ENCODE measurements at regions not wholly inside any gene's neighbourhood (a gene's known extent, or its start where the extent isn't known, plus 50 kb on each side); places are given as distances from the start of the nearest gene placed in this dataset.

DNA sequence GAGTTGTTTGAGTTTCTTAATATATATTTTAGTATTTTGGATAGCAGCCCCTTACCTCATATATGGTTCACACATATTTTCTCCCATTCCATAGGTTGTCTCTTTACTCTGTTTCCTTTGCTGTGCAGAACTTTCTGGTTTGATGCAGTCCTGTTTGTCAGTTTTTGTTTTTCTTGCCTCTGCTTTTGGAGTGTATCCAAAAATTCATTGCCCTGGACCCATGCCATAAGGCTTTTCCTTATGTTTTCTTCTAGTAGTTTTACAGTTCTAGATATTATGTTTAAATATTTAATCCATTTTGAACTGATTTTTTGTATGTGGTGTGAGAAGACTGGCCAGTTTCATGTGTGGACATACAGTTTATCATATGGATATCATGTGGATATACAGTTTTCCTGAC lies 58.5 kb upstream of the NUDT6 start:
- no peaks in the 10 kb centered on the region for H3K4me1 ChIP-seq
- intact Hi-C loops (cut with DNase I), result no loop called here
- peaks cover 7 to 36% (median 27%) of the 10 kb centered on the region in 4 donors for H3K36me3 ChIP-seq
- H3K27ac ChIP-seq (replicated peaks in 1 of 4), result no peak overlapping the region
- no peaks in the 10 kb centered on the region for H3K27me3 ChIP-seq
- H3K9me3 ChIP-seq, result no peaks in the 10 kb centered on the region
- H3K4me3 ChIP-seq, result no peak overlapping the region
- DNase-seq (ENCODE audit: extremely low spot score), result no peak
- TF ChIP-seq POLR2AphosphoS5 (IDR thresholded peaks at IDR 0.05), result no peak
- TF ChIP-seq EP300 (IDR thresholded peaks at IDR 0.05), result no peak
- TF ChIP-seq, protein P1, sequence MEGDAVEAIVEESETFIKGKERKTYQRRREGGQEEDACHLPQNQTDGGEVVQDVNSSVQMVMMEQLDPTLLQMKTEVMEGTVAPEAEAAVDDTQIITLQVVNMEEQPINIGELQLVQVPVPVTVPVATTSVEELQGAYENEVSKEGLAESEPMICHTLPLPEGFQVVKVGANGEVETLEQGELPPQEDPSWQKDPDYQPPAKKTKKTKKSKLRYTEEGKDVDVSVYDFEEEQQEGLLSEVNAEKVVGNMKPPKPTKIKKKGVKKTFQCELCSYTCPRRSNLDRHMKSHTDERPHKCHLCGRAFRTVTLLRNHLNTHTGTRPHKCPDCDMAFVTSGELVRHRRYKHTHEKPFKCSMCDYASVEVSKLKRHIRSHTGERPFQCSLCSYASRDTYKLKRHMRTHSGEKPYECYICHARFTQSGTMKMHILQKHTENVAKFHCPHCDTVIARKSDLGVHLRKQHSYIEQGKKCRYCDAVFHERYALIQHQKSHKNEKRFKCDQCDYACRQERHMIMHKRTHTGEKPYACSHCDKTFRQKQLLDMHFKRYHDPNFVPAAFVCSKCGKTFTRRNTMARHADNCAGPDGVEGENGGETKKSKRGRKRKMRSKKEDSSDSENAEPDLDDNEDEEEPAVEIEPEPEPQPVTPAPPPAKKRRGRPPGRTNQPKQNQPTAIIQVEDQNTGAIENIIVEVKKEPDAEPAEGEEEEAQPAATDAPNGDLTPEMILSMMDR (IDR thresholded peaks at IDR 0.05), result no peak
- no peak for TF ChIP-seq POLR2A (IDR thresholded peaks at IDR 0.05; ENCODE audit: low read depth)

DNA sequence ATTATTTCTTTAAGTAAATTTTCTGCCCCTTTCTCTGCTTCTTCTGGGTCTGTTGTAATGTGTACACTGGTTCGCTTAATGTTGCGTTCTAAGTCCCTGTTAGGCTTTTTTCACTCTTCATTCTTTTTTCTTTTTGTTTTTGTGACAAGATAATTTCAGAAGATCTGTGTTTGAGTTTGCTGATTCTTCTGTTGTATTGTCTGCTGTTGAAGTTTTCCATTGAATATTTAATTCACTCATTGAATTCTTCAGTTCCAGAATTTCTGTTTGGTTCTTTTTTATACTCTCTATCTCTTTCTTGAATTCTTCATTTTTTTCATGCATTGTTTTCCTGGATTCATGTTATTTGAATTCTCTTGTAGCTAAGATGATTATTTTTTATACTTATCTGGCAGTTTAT lies 66.3 kb upstream of the NUDT6 start:
- H3K4me3 ChIP-seq, result no peak overlapping the region

DNA sequence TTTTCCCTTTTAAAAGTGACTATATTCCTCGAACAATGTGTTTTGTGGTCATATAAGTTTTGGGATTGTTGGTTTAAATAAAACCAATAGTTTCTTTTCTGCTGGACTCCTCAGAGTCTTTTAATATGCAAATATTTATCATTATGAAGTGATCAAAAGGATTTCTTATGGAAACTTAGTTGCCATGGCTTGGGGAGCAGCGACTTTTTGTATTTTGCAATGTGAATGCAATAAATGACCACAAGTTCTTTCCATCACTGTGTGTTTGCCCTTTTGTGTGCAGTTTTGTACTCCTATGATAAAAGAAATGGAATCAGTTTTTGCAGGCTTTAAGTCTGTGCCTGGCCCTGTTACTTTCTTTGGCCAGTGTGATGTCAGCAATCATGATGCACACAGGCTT lies 68.5 kb upstream of the NUDT6 start:
- TF ChIP-seq EP300 (IDR thresholded peaks at IDR 0.05) (no peak), POLR2A (IDR thresholded peaks at IDR 0.05; ENCODE audit: low read depth) (no peak), POLR2AphosphoS5 (IDR thresholded peaks at IDR 0.05) (no peak)
- TF ChIP-seq, protein P1 (IDR thresholded peaks at IDR 0.05), result no peak
- Histone ChIP-seq H3K36me3 (peaks cover 0 to 14% (median 10%) of the 10 kb centered on the region in 4 donors), H3K4me1 (peaks cover 9 to 14% (median 11%) of the 10 kb centered on the region in 4 donors), H3K9me3 (peaks cover 0 to 31% (median 26%) of the 10 kb centered on the region in 4 donors), H3K4me3 (no peak overlapping the region), H3K27ac (replicated peaks in 1 of 4) (no peak overlapping the region), H3K27me3 (no peaks in the 10 kb centered on the region)
- no peak for DNase-seq (ENCODE audit: extremely low spot score)
- WGBS, result 93% methylated on average over 2 of the region's 2 CpGs
- intact Hi-C loops (cut with DNase I), result no loop called here

More for the DNA sequence above, 66.3 kb upstream of the NUDT6 start:
- Histone ChIP-seq H3K4me1 (peaks cover 9 to 14% (median 11%) of the 10 kb centered on the region in 4 donors), H3K27me3 (no peaks in the 10 kb centered on the region), H3K9me3 (peaks cover 0 to 31% (median 26%) of the 10 kb centered on the region in 4 donors), H3K36me3 (peaks cover 0 to 14% (median 10%) of the 10 kb centered on the region in 4 donors), H3K27ac (replicated peaks in 1 of 4) (no peak overlapping the region)
- intact Hi-C loops (cut with DNase I), result no loop called here
- no peak for TF ChIP-seq POLR2AphosphoS5 (IDR thresholded peaks at IDR 0.05)
- TF ChIP-seq, protein P1 (IDR thresholded peaks at IDR 0.05), result no peak
- no peak for DNase-seq (ENCODE audit: extremely low spot score)
- WGBS, result 100% methylated on average over 2 of the region's 2 CpGs

DNA sequence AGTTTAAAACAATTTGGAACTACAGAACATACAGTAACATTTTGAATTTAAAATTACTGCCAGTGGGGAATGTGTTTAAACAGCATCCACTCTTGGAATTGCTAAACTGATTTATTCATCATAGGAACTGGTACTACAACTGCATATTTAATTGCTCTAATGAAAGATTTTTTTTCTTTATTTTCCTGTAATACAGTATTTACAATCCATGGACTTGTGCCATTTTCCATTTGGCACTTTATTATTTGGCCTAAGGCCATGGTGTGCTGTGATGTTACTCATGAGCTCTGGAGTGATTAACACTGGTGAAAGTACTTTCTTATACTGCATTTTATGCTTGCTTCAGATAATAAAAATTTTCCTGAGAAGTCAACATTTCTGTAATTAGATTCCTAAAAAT lies 69.7 kb upstream of the NUDT6 start:
- no peaks in the 10 kb centered on the region for H3K27me3 ChIP-seq
- TF ChIP-seq EP300 (IDR thresholded peaks at IDR 0.05), result no peak
- TF ChIP-seq, protein P1 (IDR thresholded peaks at IDR 0.05), result no peak
- no peak for TF ChIP-seq POLR2A (IDR thresholded peaks at IDR 0.05; ENCODE audit: low read depth)
- TF ChIP-seq POLR2AphosphoS5 (IDR thresholded peaks at IDR 0.05), result no peak
- H3K4me3 ChIP-seq, result no peak overlapping the region
- H3K9me3 ChIP-seq, result peaks cover 0 to 28% (median 24%) of the 10 kb centered on the region in 4 donors
- no peak overlapping the region for H3K27ac ChIP-seq (replicated peaks in 1 of 4)
- DNase-seq (ENCODE audit: extremely low spot score), result no peak
- H3K4me1 ChIP-seq, result peaks cover 9 to 14% (median 11%) of the 10 kb centered on the region in 4 donors
- peaks cover 0 to 14% (median 8%) of the 10 kb centered on the region in 4 donors for H3K36me3 ChIP-seq
- intact Hi-C loops (cut with DNase I), result no loop called here

DNA sequence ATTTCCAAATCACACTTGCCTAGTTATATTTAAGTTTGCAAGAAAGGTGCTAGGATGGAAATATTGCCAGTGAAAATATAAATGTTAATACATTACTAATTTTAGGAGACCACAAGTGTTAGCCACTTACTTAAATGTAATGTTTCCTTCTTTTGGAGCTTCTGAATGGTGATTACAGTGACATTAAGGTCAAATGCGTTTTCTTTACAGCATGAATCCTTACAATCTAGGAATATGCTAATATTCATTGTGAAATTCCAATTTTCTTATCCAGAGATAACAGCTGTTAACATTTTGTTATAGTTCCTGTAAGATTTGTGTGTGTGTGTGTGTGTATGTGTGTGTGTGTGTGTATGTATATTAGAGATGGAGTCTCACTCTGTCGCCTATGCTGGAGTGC lies 70.2 kb upstream of the NUDT6 start:
- H3K36me3 ChIP-seq, result peaks cover 0 to 14% (median 6%) of the 10 kb centered on the region in 4 donors
- H3K4me1 ChIP-seq, result peaks cover 9 to 14% (median 11%) of the 10 kb centered on the region in 4 donors
- intact Hi-C loops (cut with DNase I), result no loop called here
- WGBS, result 96% methylated on average over 2 of the region's 2 CpGs
- H3K9me3 ChIP-seq, result peaks cover 0 to 23% (median 19%) of the 10 kb centered on the region in 4 donors
- H3K27ac ChIP-seq (replicated peaks in 1 of 4), result no peak overlapping the region
- DNase-seq (ENCODE audit: extremely low spot score), result no peak
- H3K4me3 ChIP-seq, result no peak overlapping the region
- TF ChIP-seq, protein P1 (IDR thresholded peaks at IDR 0.05), result no peak
- TF ChIP-seq EP300 (IDR thresholded peaks at IDR 0.05) (no peak), POLR2AphosphoS5 (IDR thresholded peaks at IDR 0.05) (no peak), POLR2A (IDR thresholded peaks at IDR 0.05; ENCODE audit: low read depth) (no peak)
- H3K27me3 ChIP-seq, result no peaks in the 10 kb centered on the region

Data from esophagus muscularis mucosa (tissue), 4 donors.